K562 (cell line): ENCODE measurements at regions not wholly inside any gene's neighbourhood (a gene's known extent, or its start where the extent isn't known, plus 50 kb on each side); places are given as distances from the start of the nearest gene placed in this dataset.

Source experiments
- ATAC-seq: fragments of 200-7000 bp; cut with Tn5 transposase; 3 replicates; pipeline ENCODE4 v1.9.1; 2020; ENCODE audit warnings: moderate library complexity
- BruUV-seq: library from RNA; stranded (reverse); fragments of 400-500 nt; replicated peaks from 2 replicates; lab custom pipeline; 2021; lab: Mats Ljungman, UMichigan
- CTCF ChIA-PET: fragments of 300-600 bp; formaldehyde crosslinking; extraction: SDS; loops from one replicate; lab custom pipeline; 2021; ENCODE audit warnings: low intra/inter-chr PET ratio; lab: Yijun Ruan, JAX
- POLR2A ChIA-PET: fragments of 300-600, 350-650 bp; sonication (Branson Sonifier 250); formaldehyde crosslinking; extraction: SDS; loops from one replicate; lab custom pipeline; 2021; ENCODE audit warnings: antibody characterized with exemption, inconsistent platforms; lab: Yijun Ruan, JAX
- DNase-seq, 4 experiments: peaks; one replicate each; pipeline versions ENCODE4 v3.0.0 to v3.0.0-alpha.2; 2011 to 2018; ENCODE audit warnings: low spot score in 3 of 4, mixed read lengths in 3 of 4; ENCODE audit errors: extremely low read depth in 1 of 4
- FAIRE-seq: peaks from 2 replicates; lab custom pipeline; 2011; peaks lifted over from hg19 to GRCh38; lab: Jason Lieb, UNC
- H2AFZ ChIP-seq: 2 replicates; pipeline ENCODE4 v1.6.0; 2011; ENCODE audit warnings: low read depth, low read length, control low read depth, inconsistent platforms
- H3K27ac ChIP-seq: fragments of 200-600 bp; 3 replicates; pipeline ENCODE4 v1.8.0; 2011; ENCODE audit warnings: low read depth, mild to moderate bottlenecking, control low read depth, inconsistent platforms, low read length, moderate library complexity, mixed read lengths; ENCODE audit errors: extremely low read depth
- H3K27me3 ChIP-seq, 2 experiments: fragments of 300-600 bp in 1 of 2; 2 replicates in 1 of 2; 3 replicates in 1 of 2; pipeline versions ENCODE4 v1.6.0 to v1.8.0; 2011; ENCODE audit warnings: inconsistent platforms in 2 of 2, low read length in 2 of 2, mild to moderate bottlenecking in 1 of 2, mixed read lengths in 1 of 2, moderate library complexity in 1 of 2; ENCODE audit not compliant: control insufficient read depth in 2 of 2, insufficient read depth in 2 of 2
- H3K36me3 ChIP-seq: fragments of 300-600 bp; 3 replicates; pipeline ENCODE4 v1.8.0; 2011; ENCODE audit warnings: mild to moderate bottlenecking, low read length, inconsistent platforms; ENCODE audit not compliant: control insufficient read depth, insufficient read depth
- H3K4me1 ChIP-seq, 2 experiments: fragments of 200-600 bp in 1 of 2; replicated peaks in 1 of 2; 2 replicates in 1 of 2; 3 replicates in 1 of 2; pipeline versions ENCODE4 v1.5.1 to v1.8.0; 2011; ENCODE audit warnings: inconsistent platforms in 2 of 2, low read length in 2 of 2, mild to moderate bottlenecking in 1 of 2, mixed read lengths in 1 of 2, moderate library complexity in 1 of 2; ENCODE audit not compliant: control insufficient read depth in 2 of 2, insufficient read depth in 2 of 2
- H3K4me2 ChIP-seq: 2 replicates; pipeline ENCODE4 v1.6.1; 2011; ENCODE audit warnings: low read length, control low read depth, inconsistent platforms, mixed read lengths; ENCODE audit not compliant: insufficient read depth
- H3K4me3 ChIP-seq: fragments of 200-600 bp; sonication (generic), shearing (Covaris generic); 2 replicates; pipeline ENCODE4 v1.5.1; 2016; ENCODE audit warnings: control low read depth, inconsistent platforms
- H3K79me2 ChIP-seq: fragments of 200-600 bp; 3 replicates; pipeline ENCODE4 v1.8.0; 2011; ENCODE audit warnings: low read length, inconsistent platforms; ENCODE audit not compliant: control insufficient read depth, insufficient read depth
- H3K9ac ChIP-seq, 2 experiments: 2 replicates each; pipeline versions ENCODE4 v1.6.0 to v1.6.1; 2011; ENCODE audit warnings: low read depth in 2 of 2, low read length in 2 of 2, control low read depth in 1 of 2, inconsistent platforms in 1 of 2, mild to moderate bottlenecking in 1 of 2, mixed read lengths in 1 of 2; ENCODE audit not compliant: insufficient read depth in 1 of 2
- H3K9me1 ChIP-seq: one replicate; pipeline ENCODE4 v1.6.0; 2011; ENCODE audit warnings: inconsistent platforms, mild to moderate bottlenecking, low read length, moderate library complexity; ENCODE audit not compliant: control insufficient read depth, insufficient read depth
- H3K9me3 ChIP-seq: replicated peaks from 2 replicates; pipeline ENCODE4 v1.5.1; 2011; ENCODE audit warnings: low read depth, low read length, inconsistent platforms; ENCODE audit not compliant: control insufficient read depth, insufficient read depth
- H4K20me1 ChIP-seq: replicated peaks from 2 replicates; pipeline ENCODE4 v1.6.1; 2011; ENCODE audit warnings: low read length, inconsistent platforms, mixed read lengths; ENCODE audit not compliant: control insufficient read depth, insufficient read depth
- ARNT ChIP-seq, 2 experiments: fragments of 450-650 bp; IDR thresholded peaks; 2 replicates each; pipeline ENCODE4 v1.6.1; 2016; ENCODE audit warnings: mild to moderate bottlenecking in 1 of 2
- C11orf30 ChIP-seq: fragments of 450-650 bp; IDR thresholded peaks from 2 replicates; pipeline ENCODE4 v1.6.1; 2016; ENCODE audit warnings: low read depth, mild to moderate bottlenecking
- CCNT2 ChIP-seq: IDR thresholded peaks from 2 replicates; pipeline ENCODE4 v1.6.1; 2011; ENCODE audit warnings: borderline replicate concordance, low read depth, mild to moderate bottlenecking, moderate library complexity, mixed read lengths, low read length; ENCODE audit not compliant: insufficient read length; ENCODE audit errors: extremely low read depth
- CEBPG ChIP-seq, 3 experiments: fragments of 200-800 bp in 1 of 3; sonication (Bioruptor generic) in 1 of 3; sonication (generic) in 1 of 3; formaldehyde crosslinking in 1 of 3; IDR thresholded peaks in 2 of 3; conservative IDR thresholded peaks in 1 of 3; 2 replicates each; pipeline versions ENCODE4 v1.6.1 to v1.8.0; 2016 to 2022; ENCODE audit warnings: missing compliant biosample characterization in 2 of 3, missing genetic modification characterization in 2 of 3, mild to moderate bottlenecking in 1 of 3, missing genetic modification reagents in 1 of 3
- CTCFL ChIP-seq: IDR thresholded peaks from 2 replicates; pipeline ENCODE4 v1.6.1; 2011; ENCODE audit warnings: borderline replicate concordance, low read depth, mild to moderate bottlenecking, moderate library complexity, low read length; ENCODE audit not compliant: insufficient read depth, poor library complexity, severe bottlenecking
- CXXC5 ChIP-seq: fragments of 250-450 bp; sonication (Bioruptor Pico); IDR thresholded peaks from 2 replicates; pipeline ENCODE4 v1.8.0; 2022; ENCODE audit warnings: inconsistent platforms, mild to moderate bottlenecking, moderate library complexity
- EZH2 ChIP-seq: IDR thresholded peaks from 2 replicates; pipeline ENCODE4 v1.6.1; 2012; ENCODE audit warnings: low read depth, mild to moderate bottlenecking, inconsistent platforms, low read length, borderline replicate concordance
- HIVEP1 ChIP-seq: fragments of 250-450 bp; sonication (Bioruptor Pico); IDR thresholded peaks from 2 replicates; pipeline ENCODE4 v1.4.0; 2020; ENCODE audit warnings: mild to moderate bottlenecking
- LEF1 ChIP-seq: fragments of 450-650 bp; IDR thresholded peaks from 2 replicates; pipeline ENCODE4 v1.6.1; 2016; ENCODE audit warnings: mild to moderate bottlenecking
- MAFK ChIP-seq: IDR thresholded peaks from 2 replicates; pipeline ENCODE4 v1.6.1; 2011; ENCODE audit warnings: low read length, improper control_type of control experiment
- MYC ChIP-seq, 2 experiments: fragments of 250-450 bp in 1 of 2; sonication (Bioruptor Pico) in 1 of 2; IDR thresholded peaks; 2 replicates each; pipeline versions ENCODE4 v1.5.1 to v1.6.1; 2012 to 2021; ENCODE audit warnings: low read depth in 2 of 2, borderline replicate concordance in 1 of 2, improper control_type of control experiment in 1 of 2, low read length in 1 of 2, mild to moderate bottlenecking in 1 of 2, moderate library complexity in 1 of 2
- PHF21A ChIP-seq: fragments of 450-650 bp; IDR thresholded peaks from 2 replicates; pipeline ENCODE4 v1.6.1; 2017; ENCODE audit warnings: low read depth, borderline replicate concordance
- RBM15 ChIP-seq: fragments of 200-400 bp; formaldehyde crosslinking; IDR thresholded peaks from 2 replicates; pipeline ENCODE4 v1.6.1; 2018; ENCODE audit warnings: mild to moderate bottlenecking, low read length, moderate library complexity; ENCODE audit not compliant: insufficient read depth
- SMAD3 ChIP-seq: fragments of 450-650 bp; formaldehyde crosslinking; conservative IDR thresholded peaks from 2 replicates; pipeline ENCODE4 v1.4.0; 2020; ENCODE audit warnings: mild to moderate bottlenecking
- SRSF7 ChIP-seq: fragments of 200-400 bp; formaldehyde crosslinking; optimal IDR thresholded peaks from 2 replicates; pipeline ENCODE3; 2017; ENCODE audit warnings: mild to moderate bottlenecking, low read depth, low read length
- TARDBP ChIP-seq: fragments of 450-650 bp; IDR thresholded peaks from 2 replicates; pipeline ENCODE4 v1.6.1; 2016
- ZNF316 ChIP-seq: fragments of 450-650 bp; IDR thresholded peaks from 2 replicates; pipeline ENCODE4 v1.6.1; 2016
- WGBS: fragments of 100-300 bp; shearing (Covaris generic); methylation state at CpG from one replicate; pipeline ENCODE4 v1.1.6; 2016; ENCODE audit warnings: low coverage, mixed read lengths; ENCODE audit not compliant: insufficient coverage; ENCODE audit errors: missing lambda C conversion rate; 5-methylcytosine and 5-hydroxymethylcytosine counted together
- in situ Hi-C: fragments of 300-500 bp; cut with MboI; formaldehyde crosslinking; loops from 4 replicates; pipeline ENCODE4 v1.15.0; 2018; ENCODE audit warnings: inconsistent platforms, mixed read lengths
- intact Hi-C: fragments of 100-400 bp; cut with micrococcal nuclease; formaldehyde crosslinking; loops from 2 replicates; pipeline ENCODE4 v1.14.2; 2022
- TF ChIP-seq, protein P1 (sequence below): fragments of 450-650 bp; IDR thresholded peaks from 2 replicates; pipeline ENCODE4 v1.6.1; 2016; ENCODE audit warnings: mild to moderate bottlenecking

DNA sequence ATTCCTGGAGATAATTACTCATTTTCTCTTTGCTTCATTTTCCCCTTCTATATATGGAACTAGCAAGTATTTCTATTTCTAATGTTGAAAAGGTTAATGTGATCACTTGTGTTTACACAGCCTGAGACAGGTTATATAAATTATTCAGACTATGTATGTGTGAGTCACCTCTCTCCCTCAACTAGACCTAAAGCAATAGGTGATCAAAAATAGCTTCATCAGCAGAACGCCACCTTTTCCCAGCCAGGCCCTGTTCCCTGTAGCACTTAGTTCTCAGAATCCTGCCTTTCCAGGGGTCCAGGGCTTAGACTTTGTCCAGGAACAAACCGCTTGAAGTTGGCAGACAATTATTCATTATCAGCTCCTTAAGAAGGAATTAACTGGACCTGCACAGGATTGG, 125.3 kb upstream of the EXOC2 start:
- intact Hi-C loops: no loop called here
- Histone ChIP-seq H4K20me1 (no peaks in the 10 kb centered on the region), H3K27ac (no peak overlapping the region), H3K4me2 (no peak overlapping the region), H3K27me3 (peaks cover 7 to 28% of the 10 kb centered on the region in 2 experiments; a peak in 3 of 5 replicates), H3K4me3 (no peak overlapping the region), H3K79me2 (no peaks in the 10 kb centered on the region), H3K36me3 (no peaks in the 10 kb centered on the region), H2AFZ (no peak overlapping the region), H3K4me1 (no peaks in the 10 kb centered on the region), H3K9me3 (no peaks in the 10 kb centered on the region), H3K9me1 (no peaks in the 10 kb centered on the region), H3K9ac (no peak overlapping the region)
- DNase-seq (no peak), ATAC-seq (no peak), FAIRE-seq (no peak)
- POLR2A ChIA-PET: interaction anchor here (0.5 kb wide), 1 partner anchor 561 kb away, joined by 3 read pairs; no protein-coding TSS in a partner anchor
- CTCF ChIA-PET: no interaction called here
- in situ Hi-C loops: no loop called here
- no TSS peak for BruUV-seq
- WGBS: 0% methylated on average over 2 of the region's 2 CpGs
- TF ChIP-seq CTCFL (no peak), CCNT2 (no peak), SMAD3 (CRISPR knock-in tag) (no peak), EZH2 (no peak), MYC (IDR thresholded peaks at IDR 0.05; ENCODE audit: low read depth, low read length) (no peak), MYC (CRISPR knock-in tag; IDR thresholded peaks at IDR 0.05; ENCODE audit: borderline replicate concordance, low read depth) (no peak), CXXC5 (CRISPR knock-in tag) (no peak), TARDBP (no peak), C11orf30 (peak; percentile 51), SRSF7 (no peak), LEF1 (no peak), HIVEP1 (no peak), CEBPG (CRISPR knock-in tag; IDR thresholded peaks at IDR 0.05) (no peak), CEBPG (tag; conservative IDR thresholded peaks at IDR 0.05 in 1 of 2, IDR thresholded peaks at IDR 0.05 in 1 of 2) (no peak), RBM15 (no peak), ZNF316 (peak; percentile 59), PHF21A (no peak), MAFK (0 out of 2 replicates have a peak, but pooled peaks have one; percentile 18), ARNT (IDR thresholded peaks at IDR 0.05) (no peak)
- TF ChIP-seq, protein P1, sequence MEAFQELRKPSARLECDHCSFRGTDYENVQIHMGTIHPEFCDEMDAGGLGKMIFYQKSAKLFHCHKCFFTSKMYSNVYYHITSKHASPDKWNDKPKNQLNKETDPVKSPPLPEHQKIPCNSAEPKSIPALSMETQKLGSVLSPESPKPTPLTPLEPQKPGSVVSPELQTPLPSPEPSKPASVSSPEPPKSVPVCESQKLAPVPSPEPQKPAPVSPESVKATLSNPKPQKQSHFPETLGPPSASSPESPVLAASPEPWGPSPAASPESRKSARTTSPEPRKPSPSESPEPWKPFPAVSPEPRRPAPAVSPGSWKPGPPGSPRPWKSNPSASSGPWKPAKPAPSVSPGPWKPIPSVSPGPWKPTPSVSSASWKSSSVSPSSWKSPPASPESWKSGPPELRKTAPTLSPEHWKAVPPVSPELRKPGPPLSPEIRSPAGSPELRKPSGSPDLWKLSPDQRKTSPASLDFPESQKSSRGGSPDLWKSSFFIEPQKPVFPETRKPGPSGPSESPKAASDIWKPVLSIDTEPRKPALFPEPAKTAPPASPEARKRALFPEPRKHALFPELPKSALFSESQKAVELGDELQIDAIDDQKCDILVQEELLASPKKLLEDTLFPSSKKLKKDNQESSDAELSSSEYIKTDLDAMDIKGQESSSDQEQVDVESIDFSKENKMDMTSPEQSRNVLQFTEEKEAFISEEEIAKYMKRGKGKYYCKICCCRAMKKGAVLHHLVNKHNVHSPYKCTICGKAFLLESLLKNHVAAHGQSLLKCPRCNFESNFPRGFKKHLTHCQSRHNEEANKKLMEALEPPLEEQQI: no peak
